Progenitor cell of endocrine pancreas (in vitro differentiated cells): ENCODE measurements at regions not wholly inside any gene's neighbourhood (a gene's known extent, or its start where the extent isn't known, plus 50 kb on each side); places are given as distances from the start of the nearest gene placed in this dataset.

Source experiments
- DNase-seq: peaks from one replicate; pipeline ENCODE4 v3.0.0; 2021; ENCODE audit warnings: low spot score; ENCODE audit not compliant: unreplicated experiment
- H3K27ac Mint-ChIP-seq: 2 replicates; pipeline ENCODE4 v1.8.0; 2021; ENCODE audit warnings: mild to moderate bottlenecking, moderate library complexity, mixed read lengths
- H3K27me3 Mint-ChIP-seq: 2 replicates; pipeline ENCODE4 v1.8.0; 2021; ENCODE audit warnings: mixed read lengths
- H3K36me3 Mint-ChIP-seq: 2 replicates; pipeline ENCODE4 v1.8.0; 2022; ENCODE audit warnings: mixed read lengths; ENCODE audit not compliant: insufficient read depth
- H3K4me1 Mint-ChIP-seq: 2 replicates; pipeline ENCODE4 v1.8.0; 2021; ENCODE audit warnings: low read depth, mixed read lengths
- H3K4me3 Mint-ChIP-seq: 2 replicates; pipeline ENCODE4 v1.8.0; 2021; ENCODE audit warnings: low read depth, mild to moderate bottlenecking, moderate library complexity, mixed read lengths
- H3K9me3 Mint-ChIP-seq: 2 replicates; pipeline ENCODE4 v1.8.0; 2021; ENCODE audit warnings: low read depth, mixed read lengths
- TF ChIP-seq, protein P1 (sequence below): fragments of 200-600 bp; sonication (generic); IDR thresholded peaks from one replicate; pipeline ENCODE4 v1.5.0; 2021; ENCODE audit warnings: antibody characterized with exemption, mild to moderate bottlenecking; ENCODE audit not compliant: unreplicated experiment

DNA sequence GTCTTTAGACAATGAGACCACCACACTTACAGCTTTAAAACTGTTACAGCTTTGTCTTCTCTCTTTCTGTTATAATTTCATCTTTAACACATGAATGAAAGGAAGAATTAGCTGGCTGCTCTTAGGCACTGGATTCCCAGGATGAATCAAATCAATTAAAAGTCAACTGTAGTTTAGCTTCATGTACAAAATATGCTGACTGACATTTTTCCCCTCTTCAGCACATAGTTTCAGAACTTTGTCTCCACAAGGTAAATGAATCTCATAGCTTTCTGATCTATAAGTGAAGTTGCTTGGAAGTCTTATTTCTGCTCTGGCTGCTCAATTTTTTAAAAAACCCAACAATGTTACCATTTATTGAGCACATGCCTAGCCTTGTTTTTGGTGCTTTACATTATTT lies 293.8 kb downstream of the GRIN2B start:
- TF ChIP-seq, protein P1, sequence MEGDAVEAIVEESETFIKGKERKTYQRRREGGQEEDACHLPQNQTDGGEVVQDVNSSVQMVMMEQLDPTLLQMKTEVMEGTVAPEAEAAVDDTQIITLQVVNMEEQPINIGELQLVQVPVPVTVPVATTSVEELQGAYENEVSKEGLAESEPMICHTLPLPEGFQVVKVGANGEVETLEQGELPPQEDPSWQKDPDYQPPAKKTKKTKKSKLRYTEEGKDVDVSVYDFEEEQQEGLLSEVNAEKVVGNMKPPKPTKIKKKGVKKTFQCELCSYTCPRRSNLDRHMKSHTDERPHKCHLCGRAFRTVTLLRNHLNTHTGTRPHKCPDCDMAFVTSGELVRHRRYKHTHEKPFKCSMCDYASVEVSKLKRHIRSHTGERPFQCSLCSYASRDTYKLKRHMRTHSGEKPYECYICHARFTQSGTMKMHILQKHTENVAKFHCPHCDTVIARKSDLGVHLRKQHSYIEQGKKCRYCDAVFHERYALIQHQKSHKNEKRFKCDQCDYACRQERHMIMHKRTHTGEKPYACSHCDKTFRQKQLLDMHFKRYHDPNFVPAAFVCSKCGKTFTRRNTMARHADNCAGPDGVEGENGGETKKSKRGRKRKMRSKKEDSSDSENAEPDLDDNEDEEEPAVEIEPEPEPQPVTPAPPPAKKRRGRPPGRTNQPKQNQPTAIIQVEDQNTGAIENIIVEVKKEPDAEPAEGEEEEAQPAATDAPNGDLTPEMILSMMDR: no peak
- Mint-ChIP-seq H3K27ac (no peak overlapping the region), H3K27me3 (peaks cover 6% of the 10 kb centered on the region), H3K4me1 (no peaks in the 10 kb centered on the region), H3K4me3 (no peak overlapping the region), H3K9me3 (no peaks in the 10 kb centered on the region), H3K36me3 (no peaks in the 10 kb centered on the region)
- no peak for DNase-seq

DNA sequence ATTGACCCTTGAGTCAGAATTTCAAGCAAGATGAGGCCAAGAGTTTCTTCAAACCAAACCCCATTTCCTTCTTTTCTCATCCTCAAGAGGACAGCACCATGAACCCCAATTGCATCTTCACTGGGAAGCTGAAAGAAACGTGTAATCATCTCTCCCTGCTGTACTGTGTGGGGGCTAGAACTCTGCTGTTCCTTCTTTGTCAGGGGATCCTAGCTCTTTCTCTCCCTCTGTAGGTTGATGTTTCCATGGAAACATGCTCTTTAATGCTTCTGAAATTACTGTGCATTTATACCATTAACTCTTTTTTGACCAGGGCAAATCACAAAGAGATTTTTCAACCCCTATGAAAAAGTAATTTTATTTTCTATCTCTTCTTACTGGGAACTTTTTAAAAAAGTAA lies 295.1 kb downstream of the GRIN2B start:
- Mint-ChIP-seq H3K36me3 (no peaks in the 10 kb centered on the region), H3K27ac (no peak overlapping the region), H3K4me1 (no peaks in the 10 kb centered on the region), H3K27me3 (peaks cover 6% of the 10 kb centered on the region), H3K9me3 (no peaks in the 10 kb centered on the region), H3K4me3 (no peak overlapping the region)
- DNase-seq: no peak
- TF ChIP-seq, protein P1: no peak

DNA sequence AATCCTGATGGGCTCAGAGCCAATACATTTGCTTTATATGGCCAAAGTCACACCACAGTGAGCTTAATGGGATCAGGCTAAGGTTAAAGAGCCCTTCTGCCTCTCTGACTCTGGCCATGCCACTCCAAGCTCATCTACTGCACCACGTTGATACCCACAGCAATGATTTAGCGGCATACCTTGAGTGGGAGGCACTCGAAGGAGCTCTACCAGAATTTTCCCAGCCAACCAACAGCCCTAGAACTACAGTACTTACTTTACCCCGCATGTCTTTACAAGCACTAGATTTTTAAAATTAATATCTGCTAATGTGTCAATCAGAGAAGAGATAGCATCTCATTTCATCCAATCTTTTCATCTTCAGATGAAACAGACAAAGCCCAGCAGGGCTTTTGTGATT lies 300.5 kb downstream of the GRIN2B start:
- H3K27me3 Mint-ChIP-seq: peaks cover 3% of the 10 kb centered on the region
- TF ChIP-seq, protein P1: no peak
- H3K4me3 Mint-ChIP-seq: no peak overlapping the region
- no peak overlapping the region for H3K27ac Mint-ChIP-seq
- no peaks in the 10 kb centered on the region for H3K36me3 Mint-ChIP-seq
- no peak for DNase-seq
- H3K9me3 Mint-ChIP-seq: no peaks in the 10 kb centered on the region
- H3K4me1 Mint-ChIP-seq: no peaks in the 10 kb centered on the region

DNA sequence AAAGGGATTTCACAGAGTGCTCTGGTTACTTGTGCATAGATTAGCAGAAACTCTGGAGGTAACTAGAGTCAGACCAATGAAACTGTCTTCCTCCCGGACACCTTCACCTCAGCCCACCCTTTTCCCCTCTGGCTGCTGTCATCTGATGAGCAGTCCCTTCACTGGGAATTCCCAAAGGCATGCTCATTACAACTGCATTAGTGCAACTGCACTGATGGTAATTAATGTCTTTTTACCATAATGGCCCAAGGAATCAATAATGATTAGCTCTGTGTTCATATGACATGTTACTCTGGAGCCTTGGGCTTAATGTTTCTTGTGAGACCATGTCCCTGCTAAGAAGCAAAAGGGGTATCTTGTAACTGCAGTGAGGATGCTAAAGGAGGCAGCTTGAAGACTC lies 304.5 kb downstream of the GRIN2B start:
- no peaks in the 10 kb centered on the region for H3K9me3 Mint-ChIP-seq
- no peaks in the 10 kb centered on the region for H3K4me1 Mint-ChIP-seq
- H3K27me3 Mint-ChIP-seq: peaks cover 3% of the 10 kb centered on the region
- no peaks in the 10 kb centered on the region for H3K36me3 Mint-ChIP-seq
- H3K4me3 Mint-ChIP-seq: no peak overlapping the region
- no peak overlapping the region for H3K27ac Mint-ChIP-seq
- TF ChIP-seq, protein P1: no peak
- no peak for DNase-seq

DNA sequence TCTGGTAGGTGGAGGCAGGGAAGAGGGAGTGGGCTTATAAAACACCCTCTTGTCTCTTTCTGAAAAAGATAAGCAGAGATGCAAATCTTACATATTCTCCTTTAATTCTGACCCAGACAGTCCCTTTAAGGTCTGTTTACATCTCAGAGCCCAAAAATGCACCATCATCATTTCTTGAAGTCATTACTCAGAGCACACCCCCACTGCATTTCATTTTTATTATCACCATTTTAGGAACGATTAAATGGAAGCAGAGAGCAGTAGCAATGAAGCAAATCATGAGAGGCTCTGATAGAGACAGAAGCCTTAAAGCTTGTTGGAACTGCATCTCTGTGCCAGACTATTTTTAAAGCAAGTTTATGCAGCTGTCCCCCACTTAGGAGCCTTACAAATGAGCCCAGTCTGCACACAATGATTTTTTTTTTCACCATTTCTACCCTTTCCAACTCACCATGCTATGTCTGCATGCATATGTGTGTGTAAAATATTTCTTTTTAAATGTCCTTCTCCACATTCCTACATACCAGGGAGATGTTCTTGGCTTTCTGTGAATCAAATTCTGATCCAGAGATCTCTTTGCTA lies 311.0 kb downstream of the GRIN2B start:
- Mint-ChIP-seq H3K27me3 (no peaks in the 10 kb centered on the region), H3K36me3 (no peaks in the 10 kb centered on the region), H3K27ac (no peak overlapping the region), H3K9me3 (no peaks in the 10 kb centered on the region), H3K4me3 (no peak overlapping the region), H3K4me1 (peaks cover 2% of the 10 kb centered on the region)
- no peak for DNase-seq
- TF ChIP-seq, protein P1: no peak
